ENCODE measurements at regions not wholly inside any gene's neighbourhood (a gene's known extent, or its start where the extent isn't known, plus 50 kb on each side); places are given as distances from the start of the nearest gene placed in this dataset.
"Not testable (repeated sequence)": the region's sequence is repeated elsewhere in the genome, so short reads cannot be mapped to it uniquely, and the experiment has no call there.

DNA sequence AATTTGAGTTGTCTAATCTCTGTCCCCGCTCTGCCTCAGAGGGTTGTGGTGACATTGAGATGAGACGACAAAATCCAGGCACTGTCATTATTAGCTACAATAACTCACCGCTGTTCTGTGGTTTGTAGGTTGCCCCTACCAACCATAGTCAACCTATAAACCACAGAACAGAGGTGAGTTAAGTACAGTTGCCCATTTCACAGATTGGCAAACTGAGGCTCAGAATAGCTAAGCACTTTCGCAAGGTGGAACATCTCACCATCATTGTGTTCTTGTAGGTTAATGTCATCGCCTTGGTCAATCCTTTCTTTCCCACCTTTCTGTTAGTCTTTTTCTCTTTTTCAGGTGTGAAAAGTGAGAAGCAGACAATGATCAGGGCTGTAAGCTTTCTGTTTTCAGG, 63.4 kb upstream of the LHX5 start:
- no peak overlapping the region for H3K4me3 ChIP-seq (ENCODE audit: low read length)
- no peak for DNase-seq
- no peak overlapping the region for H3K27ac ChIP-seq (ENCODE audit: low read length)
- H3K4me1 ChIP-seq (ENCODE audit: control insufficient read depth, insufficient read depth, low read length): no peaks in the 10 kb centered on the region
- H3K27me3 ChIP-seq (ENCODE audit: control insufficient read depth, insufficient read depth, low read length): peaks cover 2% of the 10 kb centered on the region
- H3K9me3 ChIP-seq (replicated peaks; ENCODE audit: control insufficient read depth, low read depth, low read length): no peaks in the 10 kb centered on the region
- no CpG with 5 or more reads among the region's 5 CpGs for WGBS (ENCODE audit: insufficient coverage)
- H3K36me3 ChIP-seq (ENCODE audit: control insufficient read depth, insufficient read depth, low read length): no peaks in the 10 kb centered on the region

- Histone ChIP-seq H3K4me3 (ENCODE audit: low read length) (no peak overlapping the region), H3K9me3 (replicated peaks; ENCODE audit: control insufficient read depth, low read depth, low read length) (no peaks in the 10 kb centered on the region), H3K4me1 (ENCODE audit: control insufficient read depth, insufficient read depth, low read length) (no peaks in the 10 kb centered on the region), H3K27me3 (ENCODE audit: control insufficient read depth, insufficient read depth, low read length) (peaks cover 2% of the 10 kb centered on the region), H3K27ac (ENCODE audit: low read length) (no peak overlapping the region), H3K36me3 (ENCODE audit: control insufficient read depth, insufficient read depth, low read length) (no peaks in the 10 kb centered on the region)
- no peak for DNase-seq
- 43% methylated on average over 1 of the region's 6 CpGs for WGBS (ENCODE audit: insufficient coverage)
Measured at GRCh38 chr12:113534555-113534954, 62.9 kb upstream of the LHX5 start.

GRCh38 chr12:113533842-113534375, 62.2 kb upstream of the LHX5 start:
- Histone ChIP-seq H3K4me1 (ENCODE audit: control insufficient read depth, insufficient read depth, low read length) (no peaks in the 10 kb centered on the region), H3K27ac (ENCODE audit: low read length) (no peak overlapping the region), H3K9me3 (replicated peaks; ENCODE audit: control insufficient read depth, low read depth, low read length) (no peaks in the 10 kb centered on the region), H3K4me3 (ENCODE audit: low read length) (no peak overlapping the region), H3K27me3 (ENCODE audit: control insufficient read depth, insufficient read depth, low read length) (peaks cover 3% of the 10 kb centered on the region), H3K36me3 (ENCODE audit: control insufficient read depth, insufficient read depth, low read length) (no peaks in the 10 kb centered on the region)
- WGBS (ENCODE audit: insufficient coverage): 75% methylated on average over 2 of the region's 7 CpGs
- no peak for DNase-seq

- H3K36me3 ChIP-seq (ENCODE audit: control insufficient read depth, insufficient read depth, low read length): no peaks in the 10 kb centered on the region
- H3K27me3 ChIP-seq (ENCODE audit: control insufficient read depth, insufficient read depth, low read length): peaks cover 9% of the 10 kb centered on the region
- 69% methylated on average over 6 of the region's 13 CpGs for WGBS (ENCODE audit: insufficient coverage)
- no peak for DNase-seq
- no peak overlapping the region for H3K4me3 ChIP-seq (ENCODE audit: low read length)
- H3K9me3 ChIP-seq (replicated peaks; ENCODE audit: control insufficient read depth, low read depth, low read length): no peaks in the 10 kb centered on the region
- no peaks in the 10 kb centered on the region for H3K4me1 ChIP-seq (ENCODE audit: control insufficient read depth, insufficient read depth, low read length)
- no peak overlapping the region for H3K27ac ChIP-seq (ENCODE audit: low read length)
Measured at GRCh38 chr12:113532292-113532691, 60.6 kb upstream of the LHX5 start.

DNA sequence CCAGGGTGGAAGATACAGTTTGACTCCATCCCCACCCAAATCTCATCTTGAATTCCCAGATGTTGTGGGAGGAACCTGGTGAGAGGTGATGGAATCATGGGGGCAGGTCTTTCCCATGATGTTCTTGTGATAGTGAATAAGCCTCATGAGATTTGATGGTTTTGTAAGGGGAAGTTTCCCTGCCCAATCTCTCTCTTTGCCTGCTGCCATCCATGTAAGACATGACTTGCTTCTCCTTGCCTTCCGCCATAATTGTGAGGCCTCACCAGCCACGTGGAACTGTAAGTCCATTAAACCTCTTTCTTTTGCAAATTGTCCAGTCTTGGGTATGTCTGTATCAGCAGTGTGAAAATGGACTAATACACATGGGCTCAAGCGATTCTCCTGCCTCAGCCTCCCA, 59.4 kb upstream of the LHX5 start:
- H3K4me3 ChIP-seq (ENCODE audit: low read length); H3K9me3 ChIP-seq (replicated peaks; ENCODE audit: control insufficient read depth, low read depth, low read length); H3K27ac ChIP-seq (ENCODE audit: low read length); H3K36me3 ChIP-seq (ENCODE audit: control insufficient read depth, insufficient read depth, low read length); DNase-seq; H3K4me1 ChIP-seq (ENCODE audit: control insufficient read depth, insufficient read depth, low read length): not testable (repeated sequence)
- 86% methylated on average over 1 of the region's 3 CpGs for WGBS (ENCODE audit: insufficient coverage)
- H3K27me3 ChIP-seq (ENCODE audit: control insufficient read depth, insufficient read depth, low read length): peaks cover 11% of the 10 kb centered on the region

- Histone ChIP-seq H3K36me3 (ENCODE audit: control insufficient read depth, insufficient read depth, low read length) (no peaks in the 10 kb centered on the region), H3K4me3 (ENCODE audit: low read length) (no peak overlapping the region), H3K4me1 (ENCODE audit: control insufficient read depth, insufficient read depth, low read length) (no peaks in the 10 kb centered on the region), H3K27ac (ENCODE audit: low read length) (no peak overlapping the region), H3K27me3 (ENCODE audit: control insufficient read depth, insufficient read depth, low read length) (peaks cover 16% of the 10 kb centered on the region), H3K9me3 (replicated peaks; ENCODE audit: control insufficient read depth, low read depth, low read length) (no peaks in the 10 kb centered on the region)
- DNase-seq: no peak
- WGBS (ENCODE audit: insufficient coverage): 36% methylated on average over 8 of the region's 14 CpGs
Measured at GRCh38 chr12:113528606-113529293, 57.1 kb upstream of the LHX5 start.

GRCh38 chr12:113525066-113525465, 53.4 kb upstream of the LHX5 start:
- no peaks in the 10 kb centered on the region for H3K4me1 ChIP-seq (ENCODE audit: control insufficient read depth, insufficient read depth, low read length)
- no peaks in the 10 kb centered on the region for H3K9me3 ChIP-seq (replicated peaks; ENCODE audit: control insufficient read depth, low read depth, low read length)
- no peaks in the 10 kb centered on the region for H3K36me3 ChIP-seq (ENCODE audit: control insufficient read depth, insufficient read depth, low read length)
- H3K4me3 ChIP-seq (ENCODE audit: low read length): no peak overlapping the region
- H3K27ac ChIP-seq (ENCODE audit: low read length): no peak overlapping the region
- DNase-seq: no peak
- H3K27me3 ChIP-seq (ENCODE audit: control insufficient read depth, insufficient read depth, low read length): peaks cover 39% of the 10 kb centered on the region
- WGBS (ENCODE audit: insufficient coverage): 74% methylated on average over 3 of the region's 7 CpGs

DNA sequence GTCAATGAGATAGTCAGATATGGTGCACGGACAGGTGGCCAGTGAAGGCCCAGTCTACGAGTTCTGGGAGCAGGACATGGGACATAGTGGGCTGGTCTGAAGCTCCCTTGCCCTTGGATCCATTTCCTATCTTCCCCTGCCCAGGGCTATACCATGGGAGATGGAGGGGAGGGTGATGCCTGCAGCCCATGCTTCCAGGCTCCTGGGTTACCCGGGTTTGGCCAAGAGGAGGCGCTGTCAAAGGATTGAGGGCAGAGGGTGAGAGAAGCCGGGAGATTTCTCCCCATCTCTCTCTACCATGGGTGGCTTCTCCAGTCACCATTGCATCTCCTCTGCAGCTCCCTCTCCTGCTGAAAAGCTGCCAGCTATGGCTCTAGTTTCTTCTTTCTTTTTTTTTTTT, 52.8 kb upstream of the LHX5 start:
- Histone ChIP-seq H3K9me3 (replicated peaks; ENCODE audit: control insufficient read depth, low read depth, low read length) (no peaks in the 10 kb centered on the region), H3K27me3 (ENCODE audit: control insufficient read depth, insufficient read depth, low read length) (peaks cover 44% of the 10 kb centered on the region), H3K4me1 (ENCODE audit: control insufficient read depth, insufficient read depth, low read length) (no peaks in the 10 kb centered on the region), H3K27ac (ENCODE audit: low read length) (no peak overlapping the region), H3K36me3 (ENCODE audit: control insufficient read depth, insufficient read depth, low read length) (no peaks in the 10 kb centered on the region), H3K4me3 (ENCODE audit: low read length) (no peak overlapping the region)
- WGBS (ENCODE audit: insufficient coverage): 67% methylated on average over 2 of the region's 5 CpGs
- no peak for DNase-seq

DNA sequence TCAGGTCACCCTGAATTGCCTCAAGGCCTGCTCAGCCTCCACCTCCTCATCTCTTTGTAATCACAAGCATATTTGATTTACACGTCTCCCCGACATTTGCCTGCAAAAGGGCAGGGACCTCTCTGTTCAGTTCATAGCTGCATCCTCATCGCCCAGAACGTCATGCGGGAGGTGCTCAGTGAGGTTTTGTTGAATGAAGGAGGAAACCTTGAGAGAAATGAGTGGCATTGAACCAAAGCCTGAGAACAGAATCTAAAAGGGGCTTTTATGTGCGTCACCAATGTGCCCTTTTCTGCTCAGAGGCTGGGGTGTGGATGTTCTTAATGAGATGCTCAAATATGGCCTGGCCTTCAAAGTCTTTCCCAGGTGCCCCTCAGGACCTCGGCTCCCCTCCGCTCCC, 50.0 kb upstream of the LHX5 start:
- Histone ChIP-seq H3K27ac (ENCODE audit: low read length) (no peak overlapping the region), H3K9me3 (replicated peaks; ENCODE audit: control insufficient read depth, low read depth, low read length) (no peaks in the 10 kb centered on the region), H3K4me3 (ENCODE audit: low read length) (no peak overlapping the region), H3K27me3 (ENCODE audit: control insufficient read depth, insufficient read depth, low read length) (peaks cover 55% of the 10 kb centered on the region), H3K36me3 (ENCODE audit: control insufficient read depth, insufficient read depth, low read length) (no peaks in the 10 kb centered on the region), H3K4me1 (ENCODE audit: control insufficient read depth, insufficient read depth, low read length) (no peaks in the 10 kb centered on the region)
- DNase-seq: no peak
- 47% methylated on average over 4 of the region's 8 CpGs for WGBS (ENCODE audit: insufficient coverage)
